ENCODE measurements at regions not wholly inside any gene's neighbourhood (a gene's known extent, or its start where the extent isn't known, plus 50 kb on each side); places are given as distances from the start of the nearest gene placed in this dataset.

DNA sequence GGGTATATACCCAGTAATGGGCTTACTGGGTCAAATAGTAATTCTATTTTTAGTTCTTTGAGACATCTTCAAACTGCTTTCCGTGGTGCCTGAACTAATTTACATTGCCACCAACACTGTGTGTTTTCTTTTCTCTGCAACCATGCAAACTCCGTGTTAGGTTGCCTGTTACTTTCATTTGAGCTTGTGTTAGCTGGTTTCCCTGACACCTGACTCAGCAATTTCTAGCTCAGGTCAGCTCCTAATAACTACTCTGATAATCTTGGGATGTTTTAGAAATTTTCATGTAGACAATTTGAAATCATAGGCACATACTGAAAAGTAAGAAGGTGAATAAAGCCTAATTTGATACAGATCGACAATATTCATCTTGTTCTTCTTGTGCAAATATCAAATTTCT is 132.3 kb downstream of the ADCYAP1 start:
- no peak for TF ChIP-seq SUZ12 (IDR thresholded peaks at IDR 0.05; ENCODE audit: extremely low read depth, insufficient read depth, insufficient read length)
- TF ChIP-seq YY1 (IDR thresholded peaks at IDR 0.05; ENCODE audit: insufficient read depth, insufficient read length), result no peak

Measured in NT2/D1 (cell line).